Non-pigmented ciliary epithelial cell (primary cell): ENCODE measurements at regions not wholly inside any gene's neighbourhood (a gene's known extent, or its start where the extent isn't known, plus 50 kb on each side); places are given as distances from the start of the nearest gene placed in this dataset.
"Not testable (repeated sequence)": the region's sequence is repeated elsewhere in the genome, so short reads cannot be mapped to it uniquely, and the experiment has no call there.

Source experiments
- DNase-seq: peaks from one replicate; pipeline ENCODE4 v3.0.0-alpha.2; 2010; ENCODE audit warnings: low read depth

DNA sequence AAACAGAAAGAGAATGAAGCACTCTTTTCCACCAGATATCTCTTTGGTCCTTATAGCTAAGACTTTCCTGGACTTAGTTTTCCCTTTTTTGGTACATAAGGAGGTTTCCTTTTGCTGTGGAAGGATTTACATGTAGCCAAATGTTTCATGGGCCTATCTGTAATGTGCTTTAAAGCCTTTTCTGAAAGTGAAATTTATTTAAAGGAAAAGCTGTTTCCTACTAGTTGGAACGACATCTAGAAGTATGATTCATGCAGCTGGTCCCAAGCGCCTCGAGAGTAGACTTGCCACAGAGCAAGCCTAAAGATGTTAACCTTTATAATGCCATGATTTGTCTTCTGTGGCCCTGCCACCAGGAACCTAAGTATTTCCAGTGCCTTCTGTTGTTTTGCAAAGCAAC lies 390.3 kb downstream of the DLEU7 start:
- DNase-seq: no peak

DNA sequence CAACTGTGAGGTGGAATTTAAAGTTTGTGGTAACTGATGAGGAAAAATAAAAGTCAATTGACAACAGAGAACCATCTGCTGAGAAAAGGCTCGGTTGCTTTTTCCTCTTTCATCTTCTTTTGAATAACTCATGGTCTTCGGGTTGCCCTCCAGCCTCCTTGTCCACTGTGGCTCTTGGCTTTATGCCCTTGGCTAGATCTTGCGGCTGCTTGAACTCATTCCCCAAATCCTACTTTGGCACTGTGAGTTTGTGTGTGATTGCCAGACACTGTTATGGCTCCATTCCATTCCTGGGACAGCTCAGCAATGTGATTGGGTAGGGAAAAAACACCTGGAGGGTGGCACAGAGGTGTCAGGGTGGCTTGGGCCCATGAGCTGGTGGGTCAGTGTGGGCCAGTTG lies 387.4 kb downstream of the DLEU7 start:
- no peak for DNase-seq

DNA sequence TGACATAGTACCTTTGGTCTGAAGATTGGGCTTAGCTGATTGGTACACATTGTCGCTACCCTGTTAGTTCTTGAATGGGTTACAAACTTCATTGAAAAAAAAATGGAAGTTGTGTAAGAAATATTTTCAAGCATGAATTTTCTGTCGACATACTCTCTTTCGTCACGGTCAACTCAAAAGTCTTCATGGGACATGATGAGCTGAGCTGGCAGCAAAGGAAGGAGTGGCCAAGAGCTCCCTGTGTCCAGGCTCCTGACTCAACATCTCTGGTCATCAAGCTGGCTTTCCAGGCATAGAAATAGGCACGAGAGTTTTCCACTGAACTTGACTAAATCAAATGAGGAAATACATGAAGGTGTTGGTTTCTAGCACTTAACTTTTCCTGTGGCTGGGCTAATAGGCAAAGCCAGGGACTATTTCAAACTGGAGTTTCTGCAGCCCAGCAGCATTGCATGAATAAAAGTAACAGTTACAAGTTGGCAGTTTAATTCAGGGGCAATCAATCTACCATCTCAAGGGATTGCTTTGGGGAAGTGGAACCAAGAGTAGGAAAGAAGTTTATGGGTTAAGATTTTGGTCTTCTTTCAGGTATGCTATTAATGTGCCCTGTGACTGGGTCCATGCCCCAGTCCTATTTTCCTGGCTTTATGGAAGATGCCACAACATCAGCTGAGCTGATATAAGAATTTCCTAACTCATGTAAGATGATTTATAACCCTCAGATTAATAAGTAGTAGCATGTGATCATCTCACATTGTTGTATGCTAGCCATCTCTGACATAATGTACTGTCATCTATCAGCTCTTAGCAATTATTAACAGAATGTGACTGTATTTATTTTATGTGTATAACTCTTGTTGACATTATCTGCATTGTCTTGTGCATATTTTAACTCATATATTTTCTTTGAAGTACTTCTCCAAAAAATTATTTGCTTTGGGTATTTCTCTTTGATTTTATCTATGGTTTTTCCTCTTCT lies 385.8 kb downstream of the DLEU7 start:
- no peak for DNase-seq

DNA sequence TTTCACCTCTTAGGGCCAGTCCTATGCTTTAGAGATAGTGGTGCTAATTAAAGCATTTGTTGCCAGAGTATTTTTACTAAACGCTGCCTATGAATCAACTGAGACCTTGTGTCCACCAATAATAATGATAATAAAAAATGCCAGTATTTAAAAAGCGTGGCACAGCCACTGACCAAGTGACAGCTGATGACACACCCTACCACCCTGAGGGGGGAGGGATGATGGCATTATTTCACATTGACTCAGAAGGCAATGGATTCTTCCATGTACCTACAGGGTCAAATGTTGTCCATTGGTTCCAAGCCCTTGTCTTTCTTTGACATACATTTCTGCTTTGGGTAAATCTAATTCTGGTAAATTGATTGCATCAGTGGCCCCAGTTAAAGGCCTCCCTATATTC lies 384.4 kb downstream of the DLEU7 start:
- DNase-seq: no peak

DNA sequence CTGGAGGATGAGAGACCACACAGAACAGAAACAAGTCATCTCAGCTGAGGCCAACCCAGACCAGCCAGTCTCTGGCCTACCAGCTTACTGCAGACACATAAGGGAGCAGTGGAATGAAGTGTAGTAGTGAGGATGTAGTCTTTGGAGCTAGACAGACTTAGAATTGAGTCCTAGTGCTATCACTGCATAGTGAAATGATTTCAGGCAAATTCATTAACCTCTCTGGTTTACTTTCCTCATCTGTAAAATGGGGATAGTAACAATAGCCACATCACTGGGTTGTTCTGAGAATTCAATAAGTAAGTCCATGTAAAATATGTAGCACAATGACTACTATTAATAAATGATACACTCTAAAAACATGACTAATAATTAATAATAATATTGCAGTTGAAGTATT lies 383.8 kb downstream of the DLEU7 start:
- DNase-seq: no peak

DNA sequence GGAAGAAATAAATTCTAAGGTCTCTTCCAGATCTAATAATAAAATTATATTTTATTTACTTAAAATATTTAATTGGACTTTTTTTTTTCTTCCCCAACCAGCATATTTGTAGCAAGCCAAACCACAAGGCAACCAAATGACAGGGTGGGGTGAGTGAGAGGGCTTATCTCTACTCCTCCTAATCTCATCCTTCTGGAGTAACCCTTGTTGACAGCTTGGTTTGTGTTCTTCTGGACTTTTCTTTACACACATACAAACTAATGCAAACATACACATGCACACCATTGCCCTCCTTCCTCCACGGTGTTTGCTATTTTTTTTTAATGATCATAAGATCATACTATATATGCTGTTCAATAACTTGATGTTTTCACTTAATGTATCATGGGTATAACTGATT lies 383.1 kb downstream of the DLEU7 start:
- no peak for DNase-seq

- DNase-seq: no peak
Observed at GRCh38 chr13:50461189-50461588, 382.3 kb downstream of the DLEU7 start.

GRCh38 chr13:50463719-50464118 lies 379.8 kb downstream of the DLEU7 start:
- DNase-seq: no peak

- DNase-seq: no peak
Observed at GRCh38 chr13:50464349-50465251, 378.9 kb downstream of the DLEU7 start.

GRCh38 chr13:50466456-50466855 lies 377.0 kb downstream of the DLEU7 start:
- DNase-seq: no peak

GRCh38 chr13:50467156-50468110 lies 376.1 kb downstream of the DLEU7 start:
- no peak for DNase-seq

DNA sequence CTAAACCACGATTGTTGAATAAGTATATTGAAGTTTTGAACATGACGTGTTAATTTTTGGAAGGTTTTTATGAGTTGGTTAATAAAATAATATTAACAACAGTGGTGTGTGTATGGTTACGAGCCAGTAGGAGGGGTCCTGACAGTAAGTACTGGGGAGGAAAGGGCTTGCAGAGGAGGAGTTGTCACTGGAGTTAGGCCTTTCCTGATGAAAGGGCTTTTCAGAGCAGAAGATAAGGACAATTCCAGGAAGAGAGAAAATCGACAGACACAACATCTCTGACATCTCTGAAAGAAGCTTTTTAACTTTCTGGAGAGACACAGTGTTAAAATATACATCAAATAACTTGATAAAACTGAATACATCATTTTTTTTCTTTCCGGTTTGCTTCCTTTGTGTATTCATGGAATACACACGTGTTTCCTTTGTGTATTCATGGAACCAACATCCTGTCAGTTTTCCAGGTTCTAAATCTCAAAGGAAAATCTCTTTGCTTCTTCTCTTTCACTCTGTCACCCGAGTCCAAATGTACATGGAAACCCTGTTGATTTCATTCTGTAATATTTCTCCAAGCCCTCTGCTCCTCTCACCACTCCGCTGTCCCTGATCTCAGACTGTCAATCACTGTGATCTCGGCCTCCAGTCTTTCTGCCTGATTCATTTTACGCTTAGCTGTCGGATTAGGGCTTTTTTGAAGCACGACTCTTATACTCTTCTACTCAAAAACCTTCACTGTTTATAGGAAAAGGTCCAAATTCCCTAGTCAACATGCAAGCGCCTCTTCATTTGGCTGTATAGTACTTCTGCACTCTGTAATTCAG lies 374.4 kb downstream of the DLEU7 start:
- no peak for DNase-seq

GRCh38 chr13:50473050-50473449 lies 370.4 kb downstream of the DLEU7 start:
- not testable (repeated sequence) for DNase-seq

DNA sequence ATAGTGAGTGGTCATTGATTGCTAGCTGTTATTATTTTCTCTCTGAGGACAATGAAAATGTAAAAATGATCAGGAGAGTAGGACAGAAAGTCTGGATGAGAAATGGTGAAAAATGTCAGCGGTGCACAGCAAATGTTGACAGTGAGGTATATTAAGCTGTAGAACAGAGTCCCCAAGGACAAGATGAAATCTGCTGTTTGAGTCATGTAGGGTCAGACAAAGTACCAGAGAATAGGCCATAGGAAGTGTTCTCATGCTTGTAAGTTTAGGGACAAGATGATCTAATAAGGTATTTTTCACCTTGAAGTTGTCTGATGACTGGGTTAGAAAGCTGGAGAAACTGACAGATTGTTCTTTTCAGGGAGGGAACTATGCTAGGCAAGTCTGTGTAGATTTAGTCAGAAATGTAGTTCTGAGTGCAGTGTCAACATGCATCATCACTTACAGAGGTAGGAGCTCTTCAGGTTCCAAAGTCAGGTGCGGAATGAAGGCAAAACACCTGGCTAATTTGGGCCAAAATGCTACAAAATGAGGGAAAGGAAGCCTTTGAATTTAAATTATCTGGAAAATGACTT lies 369.3 kb downstream of the DLEU7 start:
- no peak for DNase-seq

GRCh38 chr13:50476577-50477285 lies 366.8 kb downstream of the DLEU7 start:
- DNase-seq: no peak

GRCh38 chr13:50481936-50482335 lies 361.6 kb downstream of the DLEU7 start:
- no peak for DNase-seq

- DNase-seq: no peak
Observed at GRCh38 chr13:50483416-50483815, 360.1 kb downstream of the DLEU7 start.

DNA sequence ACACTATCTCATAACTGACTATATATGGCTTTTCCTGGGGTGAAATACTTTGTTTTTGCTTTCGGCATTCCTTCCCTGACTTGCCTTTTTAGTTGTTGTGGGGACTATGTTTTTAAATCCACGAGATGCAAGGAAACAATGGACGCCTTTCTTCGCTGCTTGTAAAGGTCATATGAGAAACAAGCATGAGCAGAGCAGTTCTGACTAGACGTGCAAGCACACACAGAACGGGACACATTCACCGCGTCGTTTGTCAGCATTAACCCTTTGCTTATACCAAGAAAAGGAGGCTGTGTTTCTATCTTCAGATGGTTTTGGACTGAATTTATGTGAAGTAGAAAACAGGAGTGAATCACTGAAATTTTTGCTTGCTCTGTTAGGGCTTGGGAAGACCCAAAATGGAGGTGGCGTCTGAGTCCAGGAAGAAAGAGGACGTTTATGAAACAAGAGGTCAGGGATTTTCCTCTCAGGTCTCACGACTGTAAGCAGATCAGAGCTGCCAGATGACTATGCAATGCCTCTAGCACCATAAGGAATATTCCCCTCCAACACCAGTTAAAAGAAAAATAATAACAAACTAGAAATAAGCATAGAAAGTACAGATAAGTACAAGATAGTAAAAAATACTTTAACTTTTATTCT lies 358.9 kb downstream of the DLEU7 start:
- DNase-seq: no peak
